WTC11 (cell line): ENCODE measurements at regions not wholly inside any gene's neighbourhood (a gene's known extent, or its start where the extent isn't known, plus 50 kb on each side); places are given as distances from the start of the nearest gene placed in this dataset.

ENCODE experiments used
- ATAC-seq: fragments of 200-7000 bp; cut with Tn5 transposase; 2 replicates; pipeline ENCODE4 v1.10.0; 2021; ENCODE audit warnings: mild to moderate bottlenecking, moderate library complexity
- CTCF ChIA-PET: fragments of 300-600 bp; sonication (Branson Sonifier 250); formaldehyde crosslinking; loops from one replicate; lab custom pipeline; 2021; ENCODE audit warnings: antibody characterized with exemption; lab: Charles Lee
- POLR2A ChIA-PET: fragments of 350-600 bp; sonication (Branson Sonifier 250); formaldehyde crosslinking; loops from one replicate; lab custom pipeline; 2021; ENCODE audit warnings: antibody characterized with exemption; lab: Charles Lee
- DNase-seq: peaks from one replicate; pipeline ENCODE4 v3.0.0; 2021; ENCODE audit warnings: low spot score
- H3K27ac Mint-ChIP-seq: 2 replicates; pipeline ENCODE4 v1.8.0; 2021; ENCODE audit warnings: mixed read lengths
- H3K27me3 Mint-ChIP-seq: 2 replicates; pipeline ENCODE4 v1.8.0; 2021; ENCODE audit warnings: low read depth, mild to moderate bottlenecking, moderate library complexity, mixed read lengths
- H3K36me3 Mint-ChIP-seq: 2 replicates; pipeline ENCODE4 v1.8.0; 2021; ENCODE audit warnings: mixed read lengths
- H3K4me1 Mint-ChIP-seq: 2 replicates; pipeline ENCODE4 v1.8.0; 2022; ENCODE audit warnings: mixed read lengths
- H3K4me3 Mint-ChIP-seq: 2 replicates; pipeline ENCODE4 v1.8.0; 2021; ENCODE audit warnings: mild to moderate bottlenecking, moderate library complexity, mixed read lengths
- H3K9me3 Mint-ChIP-seq: 2 replicates; pipeline ENCODE4 v1.8.0; 2021; ENCODE audit warnings: mixed read lengths
- ATF1 ChIP-seq: sonication (generic); formaldehyde crosslinking; IDR thresholded peaks from 2 replicates; pipeline ENCODE4 v1.8.1; 2023; ENCODE audit warnings: mild to moderate bottlenecking, moderate library complexity, missing genetic modification reagents
- CREM ChIP-seq: sonication (generic); formaldehyde crosslinking; IDR thresholded peaks from 2 replicates; pipeline ENCODE4 v1.8.1; 2022; ENCODE audit warnings: mild to moderate bottlenecking, missing genetic modification reagents, moderate library complexity
- EMX1 ChIP-seq: fragments of 250-450 bp; sonication (Bioruptor Pico); IDR thresholded peaks from 2 replicates; pipeline ENCODE4 v1.8.0; 2021; ENCODE audit warnings: mild to moderate bottlenecking
- FOXK1 ChIP-seq: sonication (generic); formaldehyde crosslinking; IDR thresholded peaks from 2 replicates; pipeline ENCODE4 v1.8.0; 2022; ENCODE audit warnings: mild to moderate bottlenecking, moderate library complexity, missing genetic modification reagents
- GTF2I ChIP-seq: fragments of 250-450 bp; sonication (Bioruptor Pico); conservative IDR thresholded peaks from 2 replicates; pipeline ENCODE4 v1.4.0; 2021; ENCODE audit warnings: mild to moderate bottlenecking
- HMGA2 ChIP-seq: fragments of 250-450 bp; sonication (Bioruptor Pico); IDR thresholded peaks from 2 replicates; pipeline ENCODE4 v1.4.0; 2021; ENCODE audit warnings: mild to moderate bottlenecking, moderate library complexity
- JUN ChIP-seq: sonication (generic); formaldehyde crosslinking; IDR thresholded peaks from 2 replicates; pipeline ENCODE4 v1.8.0; 2023; ENCODE audit warnings: mild to moderate bottlenecking, missing genetic modification reagents
- MXD4 ChIP-seq: fragments of 250-450 bp; sonication (Bioruptor Pico); IDR thresholded peaks from 2 replicates; pipeline ENCODE4 v1.8.0; 2021; ENCODE audit warnings: mild to moderate bottlenecking, moderate library complexity, borderline replicate concordance
- NFATC4 ChIP-seq: fragments of 250-450 bp; sonication (Bioruptor Pico); IDR thresholded peaks from 2 replicates; pipeline ENCODE4 v1.9.0; 2021; ENCODE audit warnings: mild to moderate bottlenecking
- NFE2L1 ChIP-seq: sonication (generic); formaldehyde crosslinking; IDR thresholded peaks from 2 replicates; pipeline ENCODE4 v1.8.1; 2023; ENCODE audit warnings: missing genetic modification reagents
- NFYB ChIP-seq: sonication (generic); formaldehyde crosslinking; conservative IDR thresholded peaks from 2 replicates; pipeline ENCODE4 v1.8.0; 2022; ENCODE audit warnings: low read depth, missing genetic modification reagents
- NR2C2 ChIP-seq: sonication (generic); formaldehyde crosslinking; IDR thresholded peaks from 2 replicates; pipeline ENCODE4 v1.8.0; 2022; ENCODE audit warnings: mild to moderate bottlenecking, missing genetic modification reagents
- RELA ChIP-seq: sonication (generic); formaldehyde crosslinking; IDR thresholded peaks from 2 replicates; pipeline ENCODE4 v1.8.1; 2022; ENCODE audit warnings: missing genetic modification reagents, mild to moderate bottlenecking, borderline replicate concordance
- SP1 ChIP-seq: sonication (generic); formaldehyde crosslinking; conservative IDR thresholded peaks from 2 replicates; pipeline ENCODE4 v1.8.1; 2022; ENCODE audit warnings: missing genetic modification reagents
- ZNF263 ChIP-seq: sonication (generic); formaldehyde crosslinking; IDR thresholded peaks from 2 replicates; pipeline ENCODE4 v1.8.1; 2022; ENCODE audit warnings: low read depth, mild to moderate bottlenecking, moderate library complexity, missing genetic modification reagents
- TF ChIP-seq, protein P1 (sequence below): sonication (generic); formaldehyde crosslinking; IDR thresholded peaks from 2 replicates; pipeline ENCODE4 v1.8.1; 2022; ENCODE audit warnings: low read depth, missing genetic modification reagents, borderline replicate concordance
- TF ChIP-seq, protein P2 (sequence below): sonication (generic); formaldehyde crosslinking; IDR thresholded peaks from 2 replicates; pipeline ENCODE4 v1.8.0; 2023; ENCODE audit warnings: missing genetic modification reagents, mild to moderate bottlenecking, borderline replicate concordance
- TF ChIP-seq, protein P3 (sequence below): sonication (generic); formaldehyde crosslinking; IDR thresholded peaks from 2 replicates; pipeline ENCODE4 v1.8.1; 2023; ENCODE audit warnings: mild to moderate bottlenecking, missing genetic modification reagents, moderate library complexity
- TF ChIP-seq, protein P4 (sequence below): sonication (generic); formaldehyde crosslinking; IDR thresholded peaks from 2 replicates; pipeline ENCODE4 v1.8.0; 2022; ENCODE audit warnings: missing genetic modification reagents
- TF ChIP-seq, protein P5 (sequence below): sonication (generic); formaldehyde crosslinking; IDR thresholded peaks from 2 replicates; pipeline ENCODE4 v1.8.1; 2023; ENCODE audit warnings: mild to moderate bottlenecking, moderate library complexity, missing genetic modification reagents
- TF ChIP-seq, protein P6 (sequence below): sonication (generic); formaldehyde crosslinking; IDR thresholded peaks from 2 replicates; pipeline ENCODE4 v1.8.0; 2022; ENCODE audit warnings: mild to moderate bottlenecking, missing genetic modification reagents

DNA sequence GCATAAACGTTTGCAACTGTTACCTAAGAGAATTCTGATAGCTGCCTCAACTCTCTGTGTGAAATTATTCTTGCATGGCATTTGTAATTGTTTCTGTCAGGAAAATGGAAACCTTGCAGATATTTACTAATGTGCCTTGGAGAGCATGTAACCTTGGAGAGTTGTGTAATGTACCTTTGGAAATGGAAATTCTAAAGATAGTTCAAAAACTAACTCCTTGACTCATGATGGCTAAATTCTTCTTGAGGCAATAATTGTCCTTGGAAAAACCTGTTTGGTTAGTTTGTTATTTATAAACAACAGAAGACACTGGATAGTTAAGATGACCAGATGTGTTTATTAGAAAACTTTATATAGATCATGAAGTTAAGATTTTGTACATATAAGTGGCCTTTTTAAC lies 1033.8 kb downstream of the PLA2G4A start (continued):
- TF ChIP-seq NFE2L1 (CRISPR knock-in tag) (no peak), FOXK1 (no peak), JUN (CRISPR knock-in tag) (no peak), HMGA2 (CRISPR knock-in tag) (no peak), EMX1 (no peak), NR2C2 (CRISPR knock-in tag) (no peak)

DNA sequence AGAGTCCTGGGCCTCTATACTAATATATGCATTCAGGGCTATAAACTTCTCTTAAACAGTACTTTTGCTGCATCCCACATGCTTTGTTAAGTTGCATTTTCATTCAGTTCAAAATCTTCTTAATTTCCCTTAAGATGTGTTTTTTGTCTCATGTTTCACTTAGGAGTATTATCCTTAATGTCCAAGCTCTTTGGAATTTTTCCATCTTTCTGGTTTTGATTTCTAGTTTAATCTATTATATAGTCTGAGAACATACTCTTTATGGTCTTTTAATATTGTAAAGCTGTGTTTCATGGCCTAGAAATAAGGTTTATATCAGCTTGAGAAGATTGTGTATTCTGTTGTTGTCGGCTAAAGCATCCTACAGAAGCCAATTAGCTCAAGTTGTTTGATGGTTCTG lies 1041.8 kb downstream of the PLA2G4A start:
- Mint-ChIP-seq H3K4me1 (peaks cover 3% of the 10 kb centered on the region; the same call in 1 of the 2 replicates), H3K36me3 (peaks cover 8% of the 10 kb centered on the region; the same call in 1 of the 2 replicates), H3K4me3 (no peak overlapping the region), H3K27me3 (no peaks in the 10 kb centered on the region), H3K9me3 (peaks cover 13% of the 10 kb centered on the region), H3K27ac (no peak overlapping the region)
- CTCF ChIA-PET = no interaction called here
- DNase-seq (no peak), ATAC-seq (no peak)
- TF ChIP-seq, protein P1, sequence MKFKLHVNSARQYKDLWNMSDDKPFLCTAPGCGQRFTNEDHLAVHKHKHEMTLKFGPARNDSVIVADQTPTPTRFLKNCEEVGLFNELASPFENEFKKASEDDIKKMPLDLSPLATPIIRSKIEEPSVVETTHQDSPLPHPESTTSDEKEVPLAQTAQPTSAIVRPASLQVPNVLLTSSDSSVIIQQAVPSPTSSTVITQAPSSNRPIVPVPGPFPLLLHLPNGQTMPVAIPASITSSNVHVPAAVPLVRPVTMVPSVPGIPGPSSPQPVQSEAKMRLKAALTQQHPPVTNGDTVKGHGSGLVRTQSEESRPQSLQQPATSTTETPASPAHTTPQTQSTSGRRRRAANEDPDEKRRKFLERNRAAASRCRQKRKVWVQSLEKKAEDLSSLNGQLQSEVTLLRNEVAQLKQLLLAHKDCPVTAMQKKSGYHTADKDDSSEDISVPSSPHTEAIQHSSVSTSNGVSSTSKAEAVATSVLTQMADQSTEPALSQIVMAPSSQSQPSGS (CRISPR knock-in tag) = no peak
- POLR2A ChIA-PET = no interaction called here

DNA sequence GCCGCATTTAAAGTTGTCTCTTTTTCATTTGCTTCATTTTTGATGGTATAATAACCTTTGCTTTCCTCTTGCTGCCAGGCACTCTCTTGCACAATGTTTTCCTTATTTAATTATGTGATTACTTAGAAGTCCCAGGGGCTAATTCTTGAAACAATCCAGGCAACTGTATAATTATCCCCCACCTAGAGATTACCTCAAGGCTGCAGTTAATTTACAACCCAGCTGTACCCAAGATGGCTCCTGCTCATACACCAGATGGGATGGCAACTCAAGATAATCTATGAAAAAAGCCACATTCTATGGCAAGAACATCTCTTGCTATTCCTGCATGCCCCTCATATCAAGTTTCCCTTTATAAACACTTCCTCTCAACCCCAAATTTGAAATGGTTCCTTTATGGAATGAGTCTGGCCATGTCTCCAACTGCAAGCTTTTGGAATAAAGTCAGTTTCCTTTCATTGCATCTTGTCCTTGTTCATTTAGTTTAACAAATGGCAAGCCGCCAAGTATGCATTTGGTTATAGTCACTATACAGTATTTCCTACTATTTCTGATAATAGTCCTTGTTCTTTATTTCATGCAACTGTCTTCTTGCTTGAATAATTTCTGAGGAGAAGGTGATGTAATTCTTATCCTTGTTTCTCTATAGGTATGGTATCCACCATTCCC lies 1042.6 kb downstream of the PLA2G4A start:
- peaks cover 8% of the 10 kb centered on the region; the same call in 1 of the 2 replicates for H3K36me3 Mint-ChIP-seq
- POLR2A ChIA-PET = no interaction called here
- H3K4me1 Mint-ChIP-seq = peaks cover 3% of the 10 kb centered on the region; the same call in 1 of the 2 replicates
- H3K27ac Mint-ChIP-seq = no peak overlapping the region
- peaks cover 13% of the 10 kb centered on the region for H3K9me3 Mint-ChIP-seq
- TF ChIP-seq JUN (CRISPR knock-in tag) = no peak
- TF ChIP-seq ZNF263 (CRISPR knock-in tag) = no peak
- no peak for TF ChIP-seq NFATC4 (CRISPR knock-in tag)
- TF ChIP-seq, protein P2, sequence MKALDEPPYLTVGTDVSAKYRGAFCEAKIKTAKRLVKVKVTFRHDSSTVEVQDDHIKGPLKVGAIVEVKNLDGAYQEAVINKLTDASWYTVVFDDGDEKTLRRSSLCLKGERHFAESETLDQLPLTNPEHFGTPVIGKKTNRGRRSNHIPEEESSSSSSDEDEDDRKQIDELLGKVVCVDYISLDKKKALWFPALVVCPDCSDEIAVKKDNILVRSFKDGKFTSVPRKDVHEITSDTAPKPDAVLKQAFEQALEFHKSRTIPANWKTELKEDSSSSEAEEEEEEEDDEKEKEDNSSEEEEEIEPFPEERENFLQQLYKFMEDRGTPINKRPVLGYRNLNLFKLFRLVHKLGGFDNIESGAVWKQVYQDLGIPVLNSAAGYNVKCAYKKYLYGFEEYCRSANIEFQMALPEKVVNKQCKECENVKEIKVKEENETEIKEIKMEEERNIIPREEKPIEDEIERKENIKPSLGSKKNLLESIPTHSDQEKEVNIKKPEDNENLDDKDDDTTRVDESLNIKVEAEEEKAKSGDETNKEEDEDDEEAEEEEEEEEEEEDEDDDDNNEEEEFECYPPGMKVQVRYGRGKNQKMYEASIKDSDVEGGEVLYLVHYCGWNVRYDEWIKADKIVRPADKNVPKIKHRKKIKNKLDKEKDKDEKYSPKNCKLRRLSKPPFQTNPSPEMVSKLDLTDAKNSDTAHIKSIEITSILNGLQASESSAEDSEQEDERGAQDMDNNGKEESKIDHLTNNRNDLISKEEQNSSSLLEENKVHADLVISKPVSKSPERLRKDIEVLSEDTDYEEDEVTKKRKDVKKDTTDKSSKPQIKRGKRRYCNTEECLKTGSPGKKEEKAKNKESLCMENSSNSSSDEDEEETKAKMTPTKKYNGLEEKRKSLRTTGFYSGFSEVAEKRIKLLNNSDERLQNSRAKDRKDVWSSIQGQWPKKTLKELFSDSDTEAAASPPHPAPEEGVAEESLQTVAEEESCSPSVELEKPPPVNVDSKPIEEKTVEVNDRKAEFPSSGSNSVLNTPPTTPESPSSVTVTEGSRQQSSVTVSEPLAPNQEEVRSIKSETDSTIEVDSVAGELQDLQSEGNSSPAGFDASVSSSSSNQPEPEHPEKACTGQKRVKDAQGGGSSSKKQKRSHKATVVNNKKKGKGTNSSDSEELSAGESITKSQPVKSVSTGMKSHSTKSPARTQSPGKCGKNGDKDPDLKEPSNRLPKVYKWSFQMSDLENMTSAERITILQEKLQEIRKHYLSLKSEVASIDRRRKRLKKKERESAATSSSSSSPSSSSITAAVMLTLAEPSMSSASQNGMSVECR (CRISPR knock-in tag) = no peak
- TF ChIP-seq EMX1 = no peak
- no peak for TF ChIP-seq GTF2I (CRISPR knock-in tag)
- no peak for TF ChIP-seq RELA (CRISPR knock-in tag)
- TF ChIP-seq, protein P3, sequence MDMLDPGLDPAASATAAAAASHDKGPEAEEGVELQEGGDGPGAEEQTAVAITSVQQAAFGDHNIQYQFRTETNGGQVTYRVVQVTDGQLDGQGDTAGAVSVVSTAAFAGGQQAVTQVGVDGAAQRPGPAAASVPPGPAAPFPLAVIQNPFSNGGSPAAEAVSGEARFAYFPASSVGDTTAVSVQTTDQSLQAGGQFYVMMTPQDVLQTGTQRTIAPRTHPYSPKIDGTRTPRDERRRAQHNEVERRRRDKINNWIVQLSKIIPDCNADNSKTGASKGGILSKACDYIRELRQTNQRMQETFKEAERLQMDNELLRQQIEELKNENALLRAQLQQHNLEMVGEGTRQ = no peak
- no peak for TF ChIP-seq ATF1 (CRISPR knock-in tag)
- no peak for TF ChIP-seq CREM (CRISPR knock-in tag)
- TF ChIP-seq, protein P4, sequence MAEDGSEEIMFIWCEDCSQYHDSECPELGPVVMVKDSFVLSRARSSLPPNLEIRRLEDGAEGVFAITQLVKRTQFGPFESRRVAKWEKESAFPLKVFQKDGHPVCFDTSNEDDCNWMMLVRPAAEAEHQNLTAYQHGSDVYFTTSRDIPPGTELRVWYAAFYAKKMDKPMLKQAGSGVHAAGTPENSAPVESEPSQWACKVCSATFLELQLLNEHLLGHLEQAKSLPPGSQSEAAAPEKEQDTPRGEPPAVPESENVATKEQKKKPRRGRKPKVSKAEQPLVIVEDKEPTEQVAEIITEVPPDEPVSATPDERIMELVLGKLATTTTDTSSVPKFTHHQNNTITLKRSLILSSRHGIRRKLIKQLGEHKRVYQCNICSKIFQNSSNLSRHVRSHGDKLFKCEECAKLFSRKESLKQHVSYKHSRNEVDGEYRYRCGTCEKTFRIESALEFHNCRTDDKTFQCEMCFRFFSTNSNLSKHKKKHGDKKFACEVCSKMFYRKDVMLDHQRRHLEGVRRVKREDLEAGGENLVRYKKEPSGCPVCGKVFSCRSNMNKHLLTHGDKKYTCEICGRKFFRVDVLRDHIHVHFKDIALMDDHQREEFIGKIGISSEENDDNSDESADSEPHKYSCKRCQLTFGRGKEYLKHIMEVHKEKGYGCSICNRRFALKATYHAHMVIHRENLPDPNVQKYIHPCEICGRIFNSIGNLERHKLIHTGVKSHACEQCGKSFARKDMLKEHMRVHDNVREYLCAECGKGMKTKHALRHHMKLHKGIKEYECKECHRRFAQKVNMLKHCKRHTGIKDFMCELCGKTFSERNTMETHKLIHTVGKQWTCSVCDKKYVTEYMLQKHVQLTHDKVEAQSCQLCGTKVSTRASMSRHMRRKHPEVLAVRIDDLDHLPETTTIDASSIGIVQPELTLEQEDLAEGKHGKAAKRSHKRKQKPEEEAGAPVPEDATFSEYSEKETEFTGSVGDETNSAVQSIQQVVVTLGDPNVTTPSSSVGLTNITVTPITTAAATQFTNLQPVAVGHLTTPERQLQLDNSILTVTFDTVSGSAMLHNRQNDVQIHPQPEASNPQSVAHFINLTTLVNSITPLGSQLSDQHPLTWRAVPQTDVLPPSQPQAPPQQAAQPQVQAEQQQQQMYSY = no peak
- no peak for TF ChIP-seq SP1
- TF ChIP-seq NFYB (CRISPR knock-in tag) = no peak
- TF ChIP-seq, protein P5, sequence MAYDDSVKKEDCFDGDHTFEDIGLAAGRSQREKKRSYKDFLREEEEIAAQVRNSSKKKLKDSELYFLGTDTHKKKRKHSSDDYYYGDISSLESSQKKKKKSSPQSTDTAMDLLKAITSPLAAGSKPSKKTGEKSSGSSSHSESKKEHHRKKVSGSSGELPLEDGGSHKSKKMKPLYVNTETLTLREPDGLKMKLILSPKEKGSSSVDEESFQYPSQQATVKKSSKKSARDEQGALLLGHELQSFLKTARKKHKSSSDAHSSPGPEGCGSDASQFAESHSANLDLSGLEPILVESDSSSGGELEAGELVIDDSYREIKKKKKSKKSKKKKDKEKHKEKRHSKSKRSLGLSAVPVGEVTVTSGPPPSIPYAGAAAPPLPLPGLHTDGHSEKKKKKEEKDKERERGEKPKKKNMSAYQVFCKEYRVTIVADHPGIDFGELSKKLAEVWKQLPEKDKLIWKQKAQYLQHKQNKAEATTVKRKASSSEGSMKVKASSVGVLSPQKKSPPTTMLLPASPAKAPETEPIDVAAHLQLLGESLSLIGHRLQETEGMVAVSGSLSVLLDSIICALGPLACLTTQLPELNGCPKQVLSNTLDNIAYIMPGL (CRISPR knock-in tag) = no peak
- TF ChIP-seq, protein P6, sequence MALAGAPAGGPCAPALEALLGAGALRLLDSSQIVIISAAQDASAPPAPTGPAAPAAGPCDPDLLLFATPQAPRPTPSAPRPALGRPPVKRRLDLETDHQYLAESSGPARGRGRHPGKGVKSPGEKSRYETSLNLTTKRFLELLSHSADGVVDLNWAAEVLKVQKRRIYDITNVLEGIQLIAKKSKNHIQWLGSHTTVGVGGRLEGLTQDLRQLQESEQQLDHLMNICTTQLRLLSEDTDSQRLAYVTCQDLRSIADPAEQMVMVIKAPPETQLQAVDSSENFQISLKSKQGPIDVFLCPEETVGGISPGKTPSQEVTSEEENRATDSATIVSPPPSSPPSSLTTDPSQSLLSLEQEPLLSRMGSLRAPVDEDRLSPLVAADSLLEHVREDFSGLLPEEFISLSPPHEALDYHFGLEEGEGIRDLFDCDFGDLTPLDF (CRISPR knock-in tag) = no peak
- TF ChIP-seq MXD4 = no peak
- no peak overlapping the region for H3K4me3 Mint-ChIP-seq
- CTCF ChIA-PET = no interaction called here
- H3K27me3 Mint-ChIP-seq = no peaks in the 10 kb centered on the region
- ATAC-seq = no peak
- DNase-seq = no peak
